H9 (cell line): ENCODE measurements at regions not wholly inside any gene's neighbourhood (a gene's known extent, or its start where the extent isn't known, plus 50 kb on each side); places are given as distances from the start of the nearest gene placed in this dataset.

Source experiments
- DNase-seq: peaks from one replicate; pipeline ENCODE4 v3.0.0-alpha.2; 2017
- H2AFZ ChIP-seq: one replicate; pipeline ENCODE4 v1.6.1; 2013; ENCODE audit warnings: mild to moderate bottlenecking, low read length, control low read depth, moderate library complexity
- H2AK5ac ChIP-seq: 2 replicates; pipeline ENCODE4 v1.6.1; 2013; ENCODE audit warnings: low read length, control low read depth, mixed read lengths; ENCODE audit not compliant: insufficient read length
- H2BK120ac ChIP-seq: one replicate; pipeline ENCODE4 v1.6.1; 2013; ENCODE audit warnings: low read depth, mild to moderate bottlenecking, low read length, control low read depth, inconsistent platforms; ENCODE audit not compliant: poor library complexity, severe bottlenecking
- H2BK12ac ChIP-seq: 2 replicates; pipeline ENCODE4 v1.6.1; 2013; ENCODE audit warnings: low read length, control low read depth, mixed read lengths, low read depth; ENCODE audit not compliant: insufficient read length
- H2BK15ac ChIP-seq: 2 replicates; pipeline ENCODE4 v1.6.1; 2013; ENCODE audit warnings: low read depth, low read length, control low read depth
- H2BK20ac ChIP-seq: one replicate; pipeline ENCODE4 v1.6.1; 2013; ENCODE audit warnings: low read depth, mild to moderate bottlenecking, low read length, control low read depth, inconsistent platforms; ENCODE audit not compliant: poor library complexity, severe bottlenecking
- H2BK5ac ChIP-seq: 2 replicates; pipeline ENCODE4 v1.6.1; 2013; ENCODE audit warnings: low read length, control low read depth, mixed read lengths; ENCODE audit not compliant: insufficient read length
- H3K14ac ChIP-seq: 2 replicates; pipeline ENCODE4 v1.6.1; 2013; ENCODE audit warnings: low read length, control low read depth; ENCODE audit not compliant: insufficient read depth
- H3K18ac ChIP-seq: 2 replicates; pipeline ENCODE4 v1.6.1; 2013; ENCODE audit warnings: low read depth, mild to moderate bottlenecking, mixed read lengths, low read length, control low read depth; ENCODE audit not compliant: insufficient read length
- H3K23ac ChIP-seq: 2 replicates; pipeline ENCODE4 v1.6.1; 2013; ENCODE audit warnings: low read length, control low read depth, mixed read lengths, low read depth; ENCODE audit not compliant: insufficient read length
- H3K23me2 ChIP-seq: 2 replicates; pipeline ENCODE4 v1.6.1; 2013; ENCODE audit warnings: low read depth, mild to moderate bottlenecking, mixed read lengths, low read length, control low read depth; ENCODE audit not compliant: insufficient read length, poor library complexity, severe bottlenecking
- H3K27ac ChIP-seq: 2 replicates; pipeline ENCODE4 v1.5.1; 2013; ENCODE audit warnings: low read length, control low read depth, mixed read lengths, low read depth; ENCODE audit not compliant: insufficient read length
- H3K27me3 ChIP-seq: 2 replicates; pipeline ENCODE4 v1.6.1; 2013; ENCODE audit warnings: low read length, control low read depth, inconsistent platforms; ENCODE audit not compliant: insufficient read depth
- H3K4ac ChIP-seq: 2 replicates; pipeline ENCODE4 v1.6.1; 2013; ENCODE audit warnings: low read depth, mild to moderate bottlenecking, control low read depth, inconsistent platforms, low read length, moderate library complexity
- H3K4me1 ChIP-seq: 2 replicates; pipeline ENCODE4 v1.6.1; 2013; ENCODE audit warnings: low read length, control low read depth, inconsistent platforms; ENCODE audit not compliant: insufficient read depth
- H3K4me2 ChIP-seq: 2 replicates; pipeline ENCODE4 v1.6.1; 2013; ENCODE audit warnings: low read length, control low read depth, mixed read lengths; ENCODE audit not compliant: insufficient read length, insufficient read depth
- H3K56ac ChIP-seq: 2 replicates; pipeline ENCODE4 v1.6.1; 2013; ENCODE audit warnings: low read depth, mild to moderate bottlenecking, mixed read lengths, low read length, control low read depth; ENCODE audit not compliant: insufficient read length
- H3K79me1 ChIP-seq: 2 replicates; pipeline ENCODE4 v1.6.1; 2013; ENCODE audit warnings: low read depth, mild to moderate bottlenecking, moderate library complexity, low read length, control low read depth, inconsistent platforms; ENCODE audit not compliant: insufficient read depth, poor library complexity, severe bottlenecking
- H3K79me2 ChIP-seq: 2 replicates; pipeline ENCODE4 v1.6.1; 2013; ENCODE audit warnings: low read length, control low read depth, inconsistent platforms; ENCODE audit not compliant: insufficient read depth
- H3K9ac ChIP-seq: 2 replicates; pipeline ENCODE4 v1.6.1; 2013; ENCODE audit warnings: low read length, control low read depth, mixed read lengths; ENCODE audit not compliant: insufficient read length; ENCODE audit errors: extremely low read depth
- H3K9me3 ChIP-seq: one replicate; pipeline ENCODE4 v1.6.1; 2013; ENCODE audit warnings: low read depth, low read length, inconsistent platforms; ENCODE audit not compliant: control insufficient read depth
- H3T11ph ChIP-seq: one replicate; pipeline ENCODE4 v1.6.1; 2013; ENCODE audit warnings: mild to moderate bottlenecking, low read length, control low read depth, inconsistent platforms
- H4K20me1 ChIP-seq: one replicate; pipeline ENCODE4 v1.6.1; 2013; ENCODE audit not compliant: control insufficient read depth, insufficient read length, insufficient read depth
- H4K5ac ChIP-seq: 2 replicates; pipeline ENCODE4 v1.6.1; 2013; ENCODE audit warnings: low read depth, mild to moderate bottlenecking, mixed read lengths, low read length, control low read depth; ENCODE audit not compliant: insufficient read length
- H4K8ac ChIP-seq: replicated peaks from 2 replicates; pipeline ENCODE4 v1.6.1; 2013; ENCODE audit warnings: low read length, control low read depth, mixed read lengths, low read depth; ENCODE audit not compliant: insufficient read length
- H4K91ac ChIP-seq: 2 replicates; pipeline ENCODE4 v1.6.1; 2013; ENCODE audit warnings: low read depth, mild to moderate bottlenecking, moderate library complexity, mixed read lengths, low read length, control low read depth; ENCODE audit not compliant: insufficient read length
- H3K27ac Mint-ChIP-seq, 3 experiments: 2 replicates in 2 of 3; 3 replicates in 1 of 3; pipeline ENCODE4 v1.8.0; 2020 to 2021; ENCODE audit warnings: mixed read lengths in 3 of 3, mild to moderate bottlenecking in 1 of 3, moderate library complexity in 1 of 3
- H3K27me3 Mint-ChIP-seq: 2 replicates; pipeline ENCODE4 v1.8.0; 2021; ENCODE audit warnings: low read depth, mild to moderate bottlenecking, moderate library complexity, mixed read lengths
- H3K36me3 Mint-ChIP-seq, 3 experiments: 2 replicates in 2 of 3; 3 replicates in 1 of 3; pipeline ENCODE4 v1.8.0; 2020 to 2021; ENCODE audit warnings: low read depth in 3 of 3, mixed read lengths in 3 of 3; ENCODE audit not compliant: insufficient read depth in 1 of 3
- H3K4me1 Mint-ChIP-seq, 2 experiments: 2 replicates each; pipeline ENCODE4 v1.8.0; 2020; ENCODE audit warnings: mixed read lengths in 2 of 2
- H3K4me3 Mint-ChIP-seq, 2 experiments: 2 replicates in 1 of 2; 3 replicates in 1 of 2; pipeline ENCODE4 v1.8.0; 2020 to 2021; ENCODE audit warnings: mild to moderate bottlenecking in 2 of 2, mixed read lengths in 2 of 2, moderate library complexity in 1 of 2
- H3K9me3 Mint-ChIP-seq, 2 experiments: 2 replicates in 1 of 2; 3 replicates in 1 of 2; pipeline ENCODE4 v1.8.0; 2020; ENCODE audit warnings: mild to moderate bottlenecking in 2 of 2, mixed read lengths in 2 of 2, moderate library complexity in 1 of 2
- WGBS: extraction: QIAGEN DNeasy Blood & Tissue Kit; methylation state at CpG from one replicate; pipeline ENCODE4 v1.1.7; 2013; ENCODE audit warnings: missing lambda C conversion rate, low lambda C conversion rate, mixed read lengths; ENCODE audit not compliant: insufficient read length; ENCODE audit errors: extremely low coverage; 5-methylcytosine and 5-hydroxymethylcytosine counted together
- TF ChIP-seq, protein P1 (sequence below): fragments of 200-600 bp; sonication (generic); conservative IDR thresholded peaks from 3 replicates; pipeline ENCODE4 v1.8.0; 2021; ENCODE audit warnings: antibody characterized with exemption, mild to moderate bottlenecking

DNA sequence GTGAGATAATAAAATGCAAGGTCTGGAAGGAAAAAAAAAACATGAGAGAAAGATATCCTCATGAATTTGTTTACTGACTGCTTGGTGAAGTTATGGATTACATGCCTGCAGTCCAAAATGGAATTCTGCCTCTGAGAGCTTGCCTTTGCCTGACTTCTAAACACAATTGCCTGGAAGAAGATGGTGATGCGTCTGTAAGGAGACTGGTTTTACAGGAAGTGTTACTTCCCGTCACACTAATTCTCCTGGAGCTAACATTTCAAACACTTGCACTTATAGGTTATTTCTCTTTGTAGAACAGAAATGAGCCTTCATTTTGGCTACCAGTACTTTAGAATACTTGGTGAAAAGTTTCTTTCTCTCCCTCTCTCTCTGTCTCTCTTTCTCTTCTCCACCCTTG lies 884.3 kb downstream of the TSN start:
- Mint-ChIP-seq H3K9me3 (no peaks in the 10 kb centered on the region), H3K4me3 (no peak overlapping the region), H3K36me3 (no peaks in the 10 kb centered on the region; a peak in 2 of 7 replicates), H3K4me1 (peaks cover 0 to 2% of the 10 kb centered on the region in 2 experiments; a peak in 1 of 4 replicates), H3K27ac (no peak overlapping the region), H3K27me3 (no peaks in the 10 kb centered on the region)
- WGBS, result no CpG with 5 or more reads among the region's 2 CpGs
- H4K91ac ChIP-seq, result no peak overlapping the region
- H2AFZ ChIP-seq, result no peak overlapping the region
- H2AK5ac ChIP-seq, result no peak overlapping the region
- no peak overlapping the region for H4K8ac ChIP-seq
- no peak overlapping the region for H2BK20ac ChIP-seq
- no peak overlapping the region for H3T11ph ChIP-seq
- H3K9me3 ChIP-seq, result no peaks in the 10 kb centered on the region
- no peaks in the 10 kb centered on the region for H3K27me3 ChIP-seq
- H2BK12ac ChIP-seq, result no peak overlapping the region
- no peak for DNase-seq
- no peak overlapping the region for H3K14ac ChIP-seq
- no peak overlapping the region for H2BK5ac ChIP-seq
- no peak overlapping the region for H3K56ac ChIP-seq
- H3K4me1 ChIP-seq, result no peaks in the 10 kb centered on the region
- TF ChIP-seq, protein P1, sequence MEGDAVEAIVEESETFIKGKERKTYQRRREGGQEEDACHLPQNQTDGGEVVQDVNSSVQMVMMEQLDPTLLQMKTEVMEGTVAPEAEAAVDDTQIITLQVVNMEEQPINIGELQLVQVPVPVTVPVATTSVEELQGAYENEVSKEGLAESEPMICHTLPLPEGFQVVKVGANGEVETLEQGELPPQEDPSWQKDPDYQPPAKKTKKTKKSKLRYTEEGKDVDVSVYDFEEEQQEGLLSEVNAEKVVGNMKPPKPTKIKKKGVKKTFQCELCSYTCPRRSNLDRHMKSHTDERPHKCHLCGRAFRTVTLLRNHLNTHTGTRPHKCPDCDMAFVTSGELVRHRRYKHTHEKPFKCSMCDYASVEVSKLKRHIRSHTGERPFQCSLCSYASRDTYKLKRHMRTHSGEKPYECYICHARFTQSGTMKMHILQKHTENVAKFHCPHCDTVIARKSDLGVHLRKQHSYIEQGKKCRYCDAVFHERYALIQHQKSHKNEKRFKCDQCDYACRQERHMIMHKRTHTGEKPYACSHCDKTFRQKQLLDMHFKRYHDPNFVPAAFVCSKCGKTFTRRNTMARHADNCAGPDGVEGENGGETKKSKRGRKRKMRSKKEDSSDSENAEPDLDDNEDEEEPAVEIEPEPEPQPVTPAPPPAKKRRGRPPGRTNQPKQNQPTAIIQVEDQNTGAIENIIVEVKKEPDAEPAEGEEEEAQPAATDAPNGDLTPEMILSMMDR, result no peak
- no peak overlapping the region for H4K5ac ChIP-seq
- no peak overlapping the region for H3K9ac ChIP-seq
- H3K79me1 ChIP-seq, result no peaks in the 10 kb centered on the region
- H3K79me2 ChIP-seq, result no peaks in the 10 kb centered on the region
- no peak overlapping the region for H2BK15ac ChIP-seq
- H3K4ac ChIP-seq, result no peak overlapping the region
- H2BK120ac ChIP-seq, result no peak overlapping the region
- H3K27ac ChIP-seq, result no peak overlapping the region
- H3K18ac ChIP-seq, result no peak overlapping the region
- H3K4me2 ChIP-seq, result no peak overlapping the region
- no peaks in the 10 kb centered on the region for H4K20me1 ChIP-seq
- no peak overlapping the region for H3K23ac ChIP-seq
- H3K23me2 ChIP-seq, result no peaks in the 10 kb centered on the region
